Mesodermal cell (in vitro differentiated cells): ENCODE measurements at regions not wholly inside any gene's neighbourhood (a gene's known extent, or its start where the extent isn't known, plus 50 kb on each side); places are given as distances from the start of the nearest gene placed in this dataset.

Source experiments
- H3K27ac ChIP-seq: 2 replicates; pipeline ENCODE4 v1.7.0; 2013; ENCODE audit warnings: mild to moderate bottlenecking, low read depth, low read length, moderate library complexity; ENCODE audit not compliant: severe bottlenecking
- H3K36me3 ChIP-seq: 2 replicates; pipeline ENCODE4 v1.7.1; 2013; ENCODE audit warnings: mild to moderate bottlenecking, low read length, moderate library complexity; ENCODE audit not compliant: control insufficient read depth, insufficient read depth
- H3K4me1 ChIP-seq: one replicate; pipeline ENCODE4 v1.7.1; 2013; ENCODE audit warnings: mild to moderate bottlenecking, low read length; ENCODE audit not compliant: insufficient read depth, control insufficient read depth, poor library complexity, severe bottlenecking
- H3K4me3 ChIP-seq: 2 replicates; pipeline ENCODE4 v1.7.0; 2013; ENCODE audit warnings: low read length, control low read depth, mild to moderate bottlenecking; ENCODE audit not compliant: insufficient read depth, poor library complexity, severe bottlenecking; ENCODE audit errors: extremely low read depth
- H3K9me3 ChIP-seq: 2 replicates; pipeline ENCODE4 v1.7.1; 2013; ENCODE audit warnings: mild to moderate bottlenecking, low read length, moderate library complexity; ENCODE audit not compliant: control insufficient read depth
- WGBS, 2 experiments: methylation state at CpG; one replicate each; pipeline ENCODE4 v1.1.5; 2013; ENCODE audit warnings: missing lambda C conversion rate in 2 of 2; ENCODE audit not compliant: insufficient coverage in 2 of 2; 5-methylcytosine and 5-hydroxymethylcytosine counted together

- Histone ChIP-seq H3K36me3 (no peaks in the 10 kb centered on the region), H3K4me3 (no peak overlapping the region), H3K4me1 (no peaks in the 10 kb centered on the region), H3K27ac (no peak overlapping the region), H3K9me3 (no peaks in the 10 kb centered on the region)
These were observed 946.0 kb upstream of the CHAC2 start for GRCh38 chr2:52821631-52822030.

- no peaks in the 10 kb centered on the region for H3K9me3 ChIP-seq
- H3K27ac ChIP-seq, result no peak overlapping the region
- H3K36me3 ChIP-seq, result no peaks in the 10 kb centered on the region
- H3K4me1 ChIP-seq, result no peaks in the 10 kb centered on the region
- H3K4me3 ChIP-seq, result no peak overlapping the region
These were observed 948.6 kb upstream of the CHAC2 start for GRCh38 chr2:52818958-52819357.

GRCh38 chr2:52810460-52810859 lies 957.1 kb upstream of the CHAC2 start:
- 45 to 46% methylated on average over 4 of the region's 4 CpGs for WGBS, 2 experiments
- Histone ChIP-seq H3K4me3 (no peak overlapping the region), H3K27ac (no peak overlapping the region), H3K9me3 (no peaks in the 10 kb centered on the region), H3K36me3 (no peaks in the 10 kb centered on the region), H3K4me1 (no peaks in the 10 kb centered on the region)

- H3K4me1 ChIP-seq, result no peaks in the 10 kb centered on the region
- H3K4me3 ChIP-seq, result no peak overlapping the region
- no peak overlapping the region for H3K27ac ChIP-seq
- no peaks in the 10 kb centered on the region for H3K36me3 ChIP-seq
- no peaks in the 10 kb centered on the region for H3K9me3 ChIP-seq
These were observed 961.6 kb upstream of the CHAC2 start for GRCh38 chr2:52805901-52806410.

DNA sequence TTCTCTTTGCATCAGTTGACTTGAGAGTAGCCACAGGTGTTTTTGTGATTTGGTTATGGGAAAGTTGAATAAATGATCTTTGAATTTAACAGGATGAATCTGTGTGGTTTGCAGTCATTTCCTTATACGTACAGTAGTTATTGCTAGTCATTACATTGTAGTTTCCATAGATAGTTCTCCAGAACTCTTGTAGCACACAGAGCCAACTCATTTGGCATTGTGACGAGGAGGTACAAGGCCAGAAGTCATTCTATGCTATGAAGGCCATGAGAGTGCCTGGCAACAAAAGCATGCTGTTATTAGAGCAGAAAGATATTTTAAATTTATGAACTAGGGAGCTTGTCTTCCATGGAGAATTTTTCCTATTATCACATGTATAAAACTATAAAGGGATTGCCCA lies 973.0 kb upstream of the CHAC2 start:
- Histone ChIP-seq H3K9me3 (no peaks in the 10 kb centered on the region), H3K4me1 (no peaks in the 10 kb centered on the region), H3K27ac (no peak overlapping the region), H3K4me3 (no peak overlapping the region), H3K36me3 (no peaks in the 10 kb centered on the region)
- no CpG with 5 or more reads among the region's 2 CpGs for WGBS, 2 experiments

- H3K9me3 ChIP-seq, result no peaks in the 10 kb centered on the region
- H3K36me3 ChIP-seq, result no peaks in the 10 kb centered on the region
- no peaks in the 10 kb centered on the region for H3K4me1 ChIP-seq
- no peak overlapping the region for H3K4me3 ChIP-seq
- 78 to 90% methylated on average over 2 of the region's 5 CpGs for WGBS, 2 experiments
- no peak overlapping the region for H3K27ac ChIP-seq
These were observed 988.2 kb upstream of the CHAC2 start for GRCh38 chr2:52779446-52779845.

GRCh38 chr2:52776571-52776970 lies 991.0 kb upstream of the CHAC2 start:
- Histone ChIP-seq H3K36me3 (no peaks in the 10 kb centered on the region), H3K4me3 (no peak overlapping the region), H3K4me1 (no peaks in the 10 kb centered on the region), H3K9me3 (no peaks in the 10 kb centered on the region), H3K27ac (no peak overlapping the region)
- no CpG with 5 or more reads among the region's 1 CpG for WGBS, 2 experiments

DNA sequence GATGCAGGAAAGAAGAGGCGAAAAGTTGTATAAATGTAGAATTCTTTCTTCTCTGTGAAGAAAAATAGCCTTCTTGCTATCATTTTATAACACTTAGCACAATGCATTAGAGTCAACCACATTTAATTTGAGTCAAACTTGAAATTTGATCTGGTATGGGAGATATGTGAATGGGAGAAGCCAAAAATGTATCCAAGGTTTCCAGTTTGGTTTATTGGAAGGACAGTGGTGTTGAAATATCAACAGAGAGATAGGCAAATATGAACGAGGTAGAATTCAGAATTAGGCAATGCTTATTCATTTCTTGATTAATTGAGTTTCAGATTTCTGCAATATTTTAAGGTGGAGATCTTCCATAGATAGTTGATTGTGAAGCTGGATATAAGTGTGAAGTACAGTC lies 991.9 kb upstream of the CHAC2 start:
- H3K36me3 ChIP-seq, result no peaks in the 10 kb centered on the region
- no peaks in the 10 kb centered on the region for H3K4me1 ChIP-seq
- no peaks in the 10 kb centered on the region for H3K9me3 ChIP-seq
- WGBS, 2 experiments, result 80 to 83% methylated on average over 1 of the region's 2 CpGs
- no peak overlapping the region for H3K4me3 ChIP-seq
- H3K27ac ChIP-seq, result no peak overlapping the region

DNA sequence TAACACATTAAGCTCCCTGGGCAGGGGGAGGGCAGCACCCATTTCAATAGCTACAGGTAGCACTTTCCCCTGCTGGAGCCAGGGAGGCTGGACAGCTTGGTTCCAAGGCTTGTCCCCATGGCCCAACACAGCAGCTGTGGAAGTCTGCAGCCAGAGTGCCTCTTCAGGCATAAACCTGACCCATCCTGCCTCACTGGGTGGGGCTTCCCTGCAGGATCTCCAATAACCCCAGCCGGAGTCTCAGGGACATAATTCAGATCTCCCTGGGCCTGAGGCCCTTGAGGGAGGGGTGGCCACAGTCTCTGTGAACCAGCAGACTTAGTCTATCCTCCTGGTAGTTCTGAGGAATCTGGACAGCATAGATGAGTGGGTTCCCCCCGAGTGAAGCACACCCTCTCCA lies 1001.9 kb upstream of the CHAC2 start:
- WGBS, 2 experiments, result 83 to 95% methylated on average over 1 to 2 of the region's 2 CpGs
- Histone ChIP-seq H3K9me3 (no peaks in the 10 kb centered on the region), H3K36me3 (no peaks in the 10 kb centered on the region), H3K27ac (no peak overlapping the region), H3K4me1 (no peaks in the 10 kb centered on the region), H3K4me3 (no peak overlapping the region)

DNA sequence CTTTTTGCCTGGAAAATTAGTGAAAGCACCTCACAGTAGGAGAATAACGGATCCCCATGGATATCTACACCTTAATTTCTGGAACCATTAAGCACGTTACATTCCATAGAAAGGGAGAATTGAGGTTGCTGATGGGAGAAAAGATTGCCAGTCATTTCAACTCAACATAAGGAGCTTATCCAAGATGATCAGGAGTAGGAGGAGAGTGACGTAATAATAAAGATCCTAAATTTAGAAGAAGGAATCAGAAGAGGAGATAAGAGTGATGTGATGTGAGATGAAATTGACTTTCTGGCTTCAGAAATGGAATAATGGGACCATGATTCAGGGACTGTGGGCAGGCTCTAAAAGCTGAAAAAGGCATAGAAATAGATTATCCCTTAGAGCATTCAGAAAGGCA lies 1017.8 kb upstream of the CHAC2 start:
- H3K27ac ChIP-seq, result no peak overlapping the region
- H3K9me3 ChIP-seq, result no peaks in the 10 kb centered on the region
- no peaks in the 10 kb centered on the region for H3K4me1 ChIP-seq
- no peak overlapping the region for H3K4me3 ChIP-seq
- H3K36me3 ChIP-seq, result no peaks in the 10 kb centered on the region
- 75 to 100% methylated on average over 1 of the region's 3 CpGs for WGBS, 2 experiments

DNA sequence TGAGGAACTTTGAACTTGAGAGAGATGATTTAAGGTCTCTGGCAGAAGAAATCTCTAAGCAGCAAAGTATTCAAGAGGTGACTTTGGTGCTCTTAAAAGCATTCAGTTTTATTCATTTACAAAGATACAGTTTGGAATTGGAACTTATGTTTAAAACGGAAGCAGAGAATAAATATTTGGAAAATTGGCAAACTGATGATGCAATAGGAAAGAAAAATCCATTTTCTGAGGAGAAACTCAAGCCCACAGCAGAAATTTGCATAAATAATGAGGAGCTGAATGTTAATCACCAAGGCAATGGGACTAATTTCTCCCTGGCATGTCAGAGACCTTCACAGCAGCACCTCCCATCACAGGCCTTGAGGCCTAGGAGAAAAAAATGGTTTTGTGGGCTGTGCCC lies 1022.5 kb upstream of the CHAC2 start:
- H3K36me3 ChIP-seq, result no peaks in the 10 kb centered on the region
- no peak overlapping the region for H3K4me3 ChIP-seq
- 100% methylated on average over 1 of the region's 1 CpG; no CpG with 5 or more reads in 1 of the 2 experiments for WGBS, 2 experiments
- H3K4me1 ChIP-seq, result no peaks in the 10 kb centered on the region
- no peak overlapping the region for H3K27ac ChIP-seq
- H3K9me3 ChIP-seq, result no peaks in the 10 kb centered on the region
